Endothelial cell of umbilical vein (primary cell): ENCODE measurements at regions not wholly inside any gene's neighbourhood (a gene's known extent, or its start where the extent isn't known, plus 50 kb on each side); places are given as distances from the start of the nearest gene placed in this dataset.

Experiments
- BruUV-seq: library from RNA; stranded (reverse); fragments of 400-500 nt; replicated peaks from 2 replicates; lab custom pipeline; 2021; lab: Mats Ljungman, UMichigan
- CTCF ChIA-PET: fragments of 300-600, 350-600 bp; sonication (Branson Sonifier 250); formaldehyde crosslinking; loops from one replicate; lab custom pipeline; 2021; ENCODE audit warnings: antibody characterized with exemption, inconsistent platforms; lab: Charles Lee
- POLR2A ChIA-PET: fragments of 300-600, 350-600 bp; sonication (Branson Sonifier 250); formaldehyde crosslinking; loops from one replicate; lab custom pipeline; 2021; ENCODE audit warnings: antibody characterized with exemption, inconsistent platforms; lab: Charles Lee
- DNase-seq: peaks from one replicate; pipeline ENCODE4 v3.0.0-alpha.2; 2011; ENCODE audit warnings: low read depth, low spot score
- FAIRE-seq: peaks from 2 replicates; lab custom pipeline; 2011; peaks lifted over from hg19 to GRCh38; lab: Jason Lieb, UNC
- H2AFZ ChIP-seq: 2 replicates; pipeline ENCODE4 v1.6.0; 2012; ENCODE audit warnings: low read depth, low read length, control low read depth, inconsistent platforms
- H3K27ac ChIP-seq: 2 replicates; pipeline ENCODE4 v1.5.1; 2011; ENCODE audit warnings: low read depth, mild to moderate bottlenecking, control low read depth, low read length, moderate library complexity; ENCODE audit not compliant: insufficient read depth
- H3K27me3 ChIP-seq, 2 experiments: 2 replicates each; pipeline versions ENCODE4 v1.6.0 to v1.6.1; 2011; ENCODE audit warnings: low read length in 2 of 2, mixed read lengths in 1 of 2; ENCODE audit not compliant: control insufficient read depth in 2 of 2, insufficient read depth in 2 of 2
- H3K36me3 ChIP-seq, 2 experiments: 2 replicates in 1 of 2; 3 replicates in 1 of 2; pipeline ENCODE4 v1.5.1; 2011; ENCODE audit warnings: low read length in 2 of 2, mild to moderate bottlenecking in 1 of 2, moderate library complexity in 1 of 2; ENCODE audit not compliant: control insufficient read depth in 2 of 2, insufficient read depth in 2 of 2; ENCODE audit errors: extremely low read depth in 1 of 2
- H3K4me1 ChIP-seq: 3 replicates; pipeline ENCODE4 v1.5.1; 2011; ENCODE audit warnings: mild to moderate bottlenecking, low read length; ENCODE audit not compliant: control insufficient read depth, insufficient read depth; ENCODE audit errors: extremely low read depth
- H3K4me2 ChIP-seq: 2 replicates; pipeline ENCODE4 v1.6.1; 2011; ENCODE audit warnings: low read length, control low read depth, mixed read lengths; ENCODE audit not compliant: insufficient read depth
- H3K4me3 ChIP-seq, 3 experiments: fragments of 200-600 bp in 1 of 3; sonication (generic), shearing (Covaris generic) in 1 of 3; replicated peaks in 1 of 3; 2 replicates each; pipeline ENCODE4 v1.5.1; 2011 to 2016; ENCODE audit warnings: control low read depth in 3 of 3, low read length in 3 of 3, mild to moderate bottlenecking in 2 of 3, inconsistent platforms in 1 of 3, low read depth in 1 of 3, moderate library complexity in 1 of 3; ENCODE audit not compliant: insufficient read depth in 1 of 3
- H3K79me2 ChIP-seq: 2 replicates; pipeline ENCODE4 v1.6.0; 2012; ENCODE audit warnings: low read length, inconsistent platforms; ENCODE audit not compliant: control insufficient read depth, insufficient read depth
- H3K9ac ChIP-seq: replicated peaks from 2 replicates; pipeline ENCODE3; 2011; ENCODE audit warnings: low read length, control low read depth; ENCODE audit not compliant: insufficient read depth; ENCODE audit errors: extremely low read depth
- H3K9me1 ChIP-seq: replicated peaks from 3 replicates; pipeline ENCODE4 v1.6.0; 2011; ENCODE audit warnings: mild to moderate bottlenecking, low read length; ENCODE audit not compliant: control insufficient read depth, insufficient read depth; ENCODE audit errors: extremely low read depth
- H3K9me3 ChIP-seq: replicated peaks from 2 replicates; pipeline ENCODE4 v1.5.1; 2012; ENCODE audit warnings: low read length, inconsistent platforms; ENCODE audit not compliant: control insufficient read depth, insufficient read depth
- H4K20me1 ChIP-seq: replicated peaks from 2 replicates; pipeline ENCODE3; 2011; ENCODE audit warnings: mild to moderate bottlenecking, low read length; ENCODE audit not compliant: control insufficient read depth, insufficient read depth; ENCODE audit errors: extremely low read depth
- EZH2 ChIP-seq: IDR thresholded peaks from 2 replicates; pipeline ENCODE4 v1.6.1; 2012; ENCODE audit warnings: borderline replicate concordance, low read depth, mild to moderate bottlenecking, moderate library complexity, low read length, inconsistent platforms; ENCODE audit not compliant: severe bottlenecking
- FOS ChIP-seq: IDR thresholded peaks from 2 replicates; pipeline ENCODE4 v1.6.1; 2011; ENCODE audit warnings: mild to moderate bottlenecking, low read length, moderate library complexity, borderline replicate concordance; ENCODE audit not compliant: insufficient read depth
- GATA2 ChIP-seq: IDR thresholded peaks from 2 replicates; pipeline ENCODE4 v1.7.0; 2011; ENCODE audit warnings: low read depth, mild to moderate bottlenecking, moderate library complexity, mixed read lengths, low read length; ENCODE audit not compliant: insufficient read length, insufficient read depth
- JUN ChIP-seq: IDR thresholded peaks from 2 replicates; pipeline ENCODE4 v1.6.1; 2011; ENCODE audit warnings: borderline replicate concordance, low read depth; ENCODE audit not compliant: insufficient read length, insufficient read depth
- MYC ChIP-seq: IDR thresholded peaks from one replicate; pipeline ENCODE4 v1.6.1; 2011; ENCODE audit warnings: mild to moderate bottlenecking, low read depth, low read length
- POLR2A ChIP-seq: IDR thresholded peaks from 2 replicates; pipeline ENCODE4 v1.6.1; 2012; ENCODE audit warnings: low read depth, mild to moderate bottlenecking, control low read depth, low read length
- POLR2AphosphoS5 ChIP-seq: IDR thresholded peaks from 2 replicates; pipeline ENCODE4 v1.6.1; 2012; ENCODE audit warnings: low read depth, mild to moderate bottlenecking, control low read depth, low read length, moderate library complexity; ENCODE audit not compliant: insufficient read depth
- dilution Hi-C: fragments of 300-500 bp; cut with MboI; formaldehyde crosslinking; loops from one replicate; pipeline ENCODE4 v1.15.0; 2019; ENCODE audit warnings: low sequenced_read_pairs; ENCODE audit not compliant: extremely low pct_ligation_motif_present
- intact Hi-C: fragments of 100-400 bp; cut with micrococcal nuclease; formaldehyde crosslinking; loops from one replicate; pipeline ENCODE4 v1.10.0; 2022
- TF ChIP-seq, protein P1 (sequence below), 2 donors: IDR thresholded peaks; 1 replicate in 1 of 2; 2 replicates in 1 of 2; pipeline ENCODE4 v1.5.1; 2011; ENCODE audit warnings: low read length in 2 of 2, mild to moderate bottlenecking in 2 of 2, moderate library complexity in 2 of 2, control low read depth in 1 of 2, inconsistent platforms in 1 of 2, low read depth in 1 of 2; ENCODE audit not compliant: insufficient read depth in 1 of 2; ENCODE audit errors: extremely low read depth in 1 of 2
- TF ChIP-seq, protein P2 (sequence below): IDR thresholded peaks from 2 replicates; pipeline ENCODE4 v1.6.1; 2011; ENCODE audit not compliant: insufficient read depth, insufficient read length

DNA sequence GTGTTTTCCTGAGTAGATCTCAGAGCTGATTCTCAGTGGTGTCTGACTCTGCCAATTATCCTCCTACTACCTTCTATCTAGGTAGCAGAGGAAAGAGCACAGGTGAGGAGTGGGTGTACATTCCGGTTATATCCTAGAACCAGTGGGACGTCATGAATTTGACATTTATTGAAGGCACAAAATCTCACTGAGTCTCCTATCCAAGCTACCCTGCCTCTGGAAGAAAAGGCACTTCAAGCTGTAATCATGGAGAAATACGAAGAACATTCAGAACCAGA, 952.2 kb downstream of the TUSC7 start:
- no TSS peak for BruUV-seq
- Histone ChIP-seq H3K4me2 (no peak overlapping the region), H3K4me1 (no peaks in the 10 kb centered on the region), H3K79me2 (no peaks in the 10 kb centered on the region), H3K9me3 (no peaks in the 10 kb centered on the region), H3K4me3 (no peak overlapping the region), H2AFZ (no peak overlapping the region), H3K36me3 (no peaks in the 10 kb centered on the region), H3K9me1 (no peaks in the 10 kb centered on the region), H4K20me1 (no peaks in the 10 kb centered on the region), H3K27ac (no peak overlapping the region), H3K9ac (no peak overlapping the region), H3K27me3 (no peaks in the 10 kb centered on the region)
- CTCF ChIA-PET, result interaction anchor here (1.3 kb wide), 1 partner anchor 10 kb away, joined by 4 read pairs; no protein-coding TSS in a partner anchor
- dilution Hi-C loops (no loop called here), intact Hi-C loops (no loop called here)
- FAIRE-seq (no peak), DNase-seq (no peak)
- no peak for TF ChIP-seq EZH2
- TF ChIP-seq FOS, result no peak
- TF ChIP-seq GATA2, result no peak
- no peak for TF ChIP-seq POLR2AphosphoS5
- TF ChIP-seq POLR2A, result no peak
- TF ChIP-seq, protein P1, sequence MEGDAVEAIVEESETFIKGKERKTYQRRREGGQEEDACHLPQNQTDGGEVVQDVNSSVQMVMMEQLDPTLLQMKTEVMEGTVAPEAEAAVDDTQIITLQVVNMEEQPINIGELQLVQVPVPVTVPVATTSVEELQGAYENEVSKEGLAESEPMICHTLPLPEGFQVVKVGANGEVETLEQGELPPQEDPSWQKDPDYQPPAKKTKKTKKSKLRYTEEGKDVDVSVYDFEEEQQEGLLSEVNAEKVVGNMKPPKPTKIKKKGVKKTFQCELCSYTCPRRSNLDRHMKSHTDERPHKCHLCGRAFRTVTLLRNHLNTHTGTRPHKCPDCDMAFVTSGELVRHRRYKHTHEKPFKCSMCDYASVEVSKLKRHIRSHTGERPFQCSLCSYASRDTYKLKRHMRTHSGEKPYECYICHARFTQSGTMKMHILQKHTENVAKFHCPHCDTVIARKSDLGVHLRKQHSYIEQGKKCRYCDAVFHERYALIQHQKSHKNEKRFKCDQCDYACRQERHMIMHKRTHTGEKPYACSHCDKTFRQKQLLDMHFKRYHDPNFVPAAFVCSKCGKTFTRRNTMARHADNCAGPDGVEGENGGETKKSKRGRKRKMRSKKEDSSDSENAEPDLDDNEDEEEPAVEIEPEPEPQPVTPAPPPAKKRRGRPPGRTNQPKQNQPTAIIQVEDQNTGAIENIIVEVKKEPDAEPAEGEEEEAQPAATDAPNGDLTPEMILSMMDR (IDR thresholded peaks at IDR 0.05; ENCODE audit: extremely low read depth in 1 of 2, insufficient read depth in 1 of 2, low read depth in 1 of 2, low read length in 2 of 2), result no peak
- no peak for TF ChIP-seq JUN
- TF ChIP-seq, protein P2, sequence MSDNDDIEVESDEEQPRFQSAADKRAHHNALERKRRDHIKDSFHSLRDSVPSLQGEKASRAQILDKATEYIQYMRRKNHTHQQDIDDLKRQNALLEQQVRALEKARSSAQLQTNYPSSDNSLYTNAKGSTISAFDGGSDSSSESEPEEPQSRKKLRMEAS, result no peak
- no peak for TF ChIP-seq MYC
- POLR2A ChIA-PET, result no interaction called here
